ENCODE measurements at regions not wholly inside any gene's neighbourhood (a gene's known extent, or its start where the extent isn't known, plus 50 kb on each side); places are given as distances from the start of the nearest gene placed in this dataset.

- TF ChIP-seq POLR2A (IDR thresholded peaks at IDR 0.05) = no peak
- no peak for TF ChIP-seq CTCF (IDR thresholded peaks at IDR 0.05 in 4 of 5, conservative IDR thresholded peaks at IDR 0.05 in 1 of 5)
These were observed 997.2 kb upstream of the SLIT2 start for GRCh38 chr4:19254486-19254885.

All from gastrocnemius medialis (tissue), 4 donors.